ENCODE measurements at regions not wholly inside any gene's neighbourhood (a gene's known extent, or its start where the extent isn't known, plus 50 kb on each side); places are given as distances from the start of the nearest gene placed in this dataset.

DNA sequence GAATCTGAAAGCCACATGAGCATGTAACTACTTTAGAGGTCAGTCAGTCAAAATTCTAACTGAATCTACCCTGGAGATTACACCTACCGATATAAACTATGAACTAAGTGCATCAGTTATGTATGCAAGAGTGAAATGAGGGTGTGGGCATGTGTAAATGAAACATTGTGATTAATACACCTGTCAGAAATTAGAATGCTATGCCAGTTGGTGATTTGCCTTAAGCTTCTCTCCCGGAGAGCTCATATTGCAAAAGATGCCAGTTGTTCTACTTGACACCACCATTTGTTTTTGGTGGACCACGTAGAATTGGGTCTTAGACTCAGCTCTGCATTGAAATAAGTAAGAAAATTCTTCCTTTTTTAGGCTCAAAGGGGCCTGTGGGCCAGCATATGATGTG lies 91.0 kb upstream of the KBTBD8 start:
- Histone ChIP-seq H3K4me3 (ENCODE audit: insufficient read depth, low read length, poor library complexity, severe bottlenecking) (no peak overlapping the region), H3K79me2 (ENCODE audit: insufficient read depth, low read length) (no peaks in the 10 kb centered on the region), H4K20me1 (ENCODE audit: low read depth, low read length) (no peaks in the 10 kb centered on the region), H3K9me2 (replicated peaks; ENCODE audit: insufficient read depth, low read length) (no peaks in the 10 kb centered on the region), H3K36me3 (ENCODE audit: low read length) (no peaks in the 10 kb centered on the region), H3K27me3 (ENCODE audit: low read length) (no peaks in the 10 kb centered on the region), H3K27ac (ENCODE audit: low read depth, low read length) (no peak overlapping the region), H3K9ac (ENCODE audit: low read length) (no peak overlapping the region), H3K9me3 (ENCODE audit: insufficient read depth, low read length) (no peaks in the 10 kb centered on the region), H3F3A (ENCODE audit: insufficient read depth) (no peaks in the 10 kb centered on the region), H3K4me2 (ENCODE audit: low read depth, low read length, poor library complexity, severe bottlenecking) (no peak overlapping the region), H2AFZ (ENCODE audit: low read depth, low read length, severe bottlenecking) (no peak overlapping the region)
- TF ChIP-seq, protein P1, sequence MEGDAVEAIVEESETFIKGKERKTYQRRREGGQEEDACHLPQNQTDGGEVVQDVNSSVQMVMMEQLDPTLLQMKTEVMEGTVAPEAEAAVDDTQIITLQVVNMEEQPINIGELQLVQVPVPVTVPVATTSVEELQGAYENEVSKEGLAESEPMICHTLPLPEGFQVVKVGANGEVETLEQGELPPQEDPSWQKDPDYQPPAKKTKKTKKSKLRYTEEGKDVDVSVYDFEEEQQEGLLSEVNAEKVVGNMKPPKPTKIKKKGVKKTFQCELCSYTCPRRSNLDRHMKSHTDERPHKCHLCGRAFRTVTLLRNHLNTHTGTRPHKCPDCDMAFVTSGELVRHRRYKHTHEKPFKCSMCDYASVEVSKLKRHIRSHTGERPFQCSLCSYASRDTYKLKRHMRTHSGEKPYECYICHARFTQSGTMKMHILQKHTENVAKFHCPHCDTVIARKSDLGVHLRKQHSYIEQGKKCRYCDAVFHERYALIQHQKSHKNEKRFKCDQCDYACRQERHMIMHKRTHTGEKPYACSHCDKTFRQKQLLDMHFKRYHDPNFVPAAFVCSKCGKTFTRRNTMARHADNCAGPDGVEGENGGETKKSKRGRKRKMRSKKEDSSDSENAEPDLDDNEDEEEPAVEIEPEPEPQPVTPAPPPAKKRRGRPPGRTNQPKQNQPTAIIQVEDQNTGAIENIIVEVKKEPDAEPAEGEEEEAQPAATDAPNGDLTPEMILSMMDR (IDR thresholded peaks at IDR 0.05; ENCODE audit: insufficient read depth, low read length, poor library complexity, severe bottlenecking), result no peak
- TF ChIP-seq EZH2phosphoT487 (conservative IDR thresholded peaks at IDR 0.05; ENCODE audit: low read length), result no peak

DNA sequence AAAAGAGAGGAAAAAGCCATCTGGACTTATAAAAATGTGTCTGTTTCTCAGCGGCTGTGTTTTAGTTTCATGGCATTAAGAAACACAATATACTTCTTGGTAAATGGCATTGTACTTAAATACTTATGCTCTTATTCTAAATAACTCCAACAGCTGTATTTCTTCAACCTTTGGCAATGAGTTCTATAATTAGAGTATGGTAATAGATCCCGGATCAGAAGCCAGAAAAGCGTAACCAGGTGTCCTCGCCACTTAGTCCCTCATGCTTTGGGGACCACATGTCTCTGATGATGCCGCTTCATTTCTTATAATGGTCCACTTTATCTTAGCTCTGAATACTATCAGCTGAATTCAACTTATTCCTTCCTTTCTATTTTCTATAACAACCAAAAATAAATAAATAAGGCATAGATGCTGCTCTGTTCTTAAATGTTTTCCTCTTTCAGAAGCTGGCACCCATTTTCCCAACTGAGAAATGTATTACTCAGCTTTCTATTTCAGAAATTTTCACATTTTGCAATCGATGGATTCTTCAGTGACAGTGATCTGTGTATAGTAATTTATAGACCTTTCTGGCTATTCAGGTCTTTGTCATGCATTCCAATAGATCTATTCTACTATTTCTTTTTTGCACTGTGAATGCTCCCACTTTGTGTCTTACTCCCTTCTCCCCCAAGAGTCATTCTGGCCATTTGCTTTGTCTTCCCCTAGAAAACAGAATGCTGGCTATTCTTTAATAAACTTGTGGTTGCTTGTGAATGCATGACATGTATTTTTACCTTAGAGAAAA lies 87.6 kb upstream of the KBTBD8 start:
- no peaks in the 10 kb centered on the region for H3K79me2 ChIP-seq (ENCODE audit: insufficient read depth, low read length)
- no peaks in the 10 kb centered on the region for H3F3A ChIP-seq (ENCODE audit: insufficient read depth)
- H3K4me3 ChIP-seq (ENCODE audit: insufficient read depth, low read length, poor library complexity, severe bottlenecking), result no peak overlapping the region
- H3K27ac ChIP-seq (ENCODE audit: low read depth, low read length), result no peak overlapping the region
- H3K9me2 ChIP-seq (replicated peaks; ENCODE audit: insufficient read depth, low read length), result no peaks in the 10 kb centered on the region
- H3K36me3 ChIP-seq (ENCODE audit: low read length), result no peaks in the 10 kb centered on the region
- H4K20me1 ChIP-seq (ENCODE audit: low read depth, low read length), result no peaks in the 10 kb centered on the region
- H3K9ac ChIP-seq (ENCODE audit: low read length), result no peak overlapping the region
- TF ChIP-seq EZH2phosphoT487 (conservative IDR thresholded peaks at IDR 0.05; ENCODE audit: low read length), result no peak
- TF ChIP-seq, protein P1 (IDR thresholded peaks at IDR 0.05; ENCODE audit: insufficient read depth, low read length, poor library complexity, severe bottlenecking), result no peak
- no peak overlapping the region for H2AFZ ChIP-seq (ENCODE audit: low read depth, low read length, severe bottlenecking)
- H3K4me2 ChIP-seq (ENCODE audit: low read depth, low read length, poor library complexity, severe bottlenecking), result no peak overlapping the region
- no peaks in the 10 kb centered on the region for H3K27me3 ChIP-seq (ENCODE audit: low read length)
- no peaks in the 10 kb centered on the region for H3K9me3 ChIP-seq (ENCODE audit: insufficient read depth, low read length)

DNA sequence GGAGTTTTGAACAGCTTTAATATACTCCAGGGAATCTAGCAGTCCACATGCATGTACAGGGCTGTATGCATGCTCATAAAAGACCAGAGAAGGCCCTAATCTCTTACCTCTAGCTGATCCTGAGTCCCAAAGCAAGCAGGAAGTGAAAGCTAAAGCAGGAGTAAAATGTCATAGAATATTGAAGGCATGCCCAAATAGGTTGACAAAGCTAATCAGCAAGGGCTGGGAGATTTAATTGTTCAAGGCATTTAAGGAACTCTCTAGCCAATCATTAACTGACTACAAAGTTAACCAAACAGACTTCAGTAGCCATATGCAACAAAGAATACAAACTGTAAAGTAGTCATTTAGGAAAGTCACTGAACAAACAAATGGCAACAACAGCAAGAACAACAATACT lies 85.8 kb upstream of the KBTBD8 start:
- no peak overlapping the region for H3K4me3 ChIP-seq (ENCODE audit: insufficient read depth, low read length, poor library complexity, severe bottlenecking)
- no peak for TF ChIP-seq EZH2phosphoT487 (conservative IDR thresholded peaks at IDR 0.05; ENCODE audit: low read length)
- TF ChIP-seq, protein P1 (IDR thresholded peaks at IDR 0.05; ENCODE audit: insufficient read depth, low read length, poor library complexity, severe bottlenecking), result no peak
- H3K9ac ChIP-seq (ENCODE audit: low read length), result no peak overlapping the region
- H3K27me3 ChIP-seq (ENCODE audit: low read length), result no peaks in the 10 kb centered on the region
- no peaks in the 10 kb centered on the region for H3K9me2 ChIP-seq (replicated peaks; ENCODE audit: insufficient read depth, low read length)
- H2AFZ ChIP-seq (ENCODE audit: low read depth, low read length, severe bottlenecking), result no peak overlapping the region
- no peaks in the 10 kb centered on the region for H4K20me1 ChIP-seq (ENCODE audit: low read depth, low read length)
- no peaks in the 10 kb centered on the region for H3K79me2 ChIP-seq (ENCODE audit: insufficient read depth, low read length)
- no peaks in the 10 kb centered on the region for H3K36me3 ChIP-seq (ENCODE audit: low read length)
- H3K27ac ChIP-seq (ENCODE audit: low read depth, low read length), result no peak overlapping the region
- no peak overlapping the region for H3K4me2 ChIP-seq (ENCODE audit: low read depth, low read length, poor library complexity, severe bottlenecking)
- no peaks in the 10 kb centered on the region for H3F3A ChIP-seq (ENCODE audit: insufficient read depth)
- no peaks in the 10 kb centered on the region for H3K9me3 ChIP-seq (ENCODE audit: insufficient read depth, low read length)

Data from SU-DHL-6 (cell line).